GM18502 (cell line): ENCODE measurements at regions not wholly inside any gene's neighbourhood (a gene's known extent, or its start where the extent isn't known, plus 50 kb on each side); places are given as distances from the start of the nearest gene placed in this dataset.

Experiments
- ATAC-seq: cut with Tn5 transposase; IDR thresholded peaks from one replicate; pipeline ENCODE4 v1.9.1; 2021; ENCODE audit warnings: mild to moderate bottlenecking; ENCODE audit not compliant: unreplicated experiment, poor library complexity

DNA sequence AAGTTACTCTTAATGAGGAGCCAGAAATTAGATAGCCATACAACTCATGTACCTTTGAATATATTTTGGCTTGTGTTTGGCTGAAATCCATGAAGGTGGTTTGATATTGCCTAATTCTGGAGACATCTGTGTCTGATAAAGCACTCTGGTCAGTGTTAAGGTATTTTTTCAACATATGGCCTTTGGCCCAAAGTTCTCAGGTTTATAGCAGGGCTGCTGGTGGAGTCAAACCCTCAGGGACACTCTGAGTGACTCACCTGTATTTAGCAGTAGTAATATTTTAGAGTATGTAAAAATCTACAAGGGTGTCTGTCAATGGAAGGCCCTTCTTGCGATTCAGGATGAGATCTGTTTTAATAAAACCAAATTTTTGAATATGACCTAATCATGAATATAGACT is 666.5 kb downstream of the SLC4A3 start:
- ATAC-seq = no peak

DNA sequence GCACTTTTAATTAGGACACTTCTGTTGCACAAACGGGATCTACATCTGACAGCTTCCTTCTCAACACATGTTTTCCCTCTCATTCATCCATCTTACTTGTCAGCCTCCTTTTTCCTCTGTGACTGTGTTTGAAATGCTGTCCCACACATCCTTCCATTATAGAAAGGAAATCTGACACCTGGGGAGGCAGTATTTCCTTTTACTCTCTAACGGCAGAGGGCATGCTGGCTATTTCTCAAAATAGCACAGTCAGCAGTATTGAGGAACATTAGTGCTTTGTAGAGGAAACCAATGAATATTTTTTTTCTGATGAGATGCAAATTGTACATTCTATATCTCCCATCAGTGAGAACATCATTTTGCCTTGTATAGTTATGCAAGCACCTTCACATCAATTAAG is 668.7 kb downstream of the SLC4A3 start:
- no peak for ATAC-seq

DNA sequence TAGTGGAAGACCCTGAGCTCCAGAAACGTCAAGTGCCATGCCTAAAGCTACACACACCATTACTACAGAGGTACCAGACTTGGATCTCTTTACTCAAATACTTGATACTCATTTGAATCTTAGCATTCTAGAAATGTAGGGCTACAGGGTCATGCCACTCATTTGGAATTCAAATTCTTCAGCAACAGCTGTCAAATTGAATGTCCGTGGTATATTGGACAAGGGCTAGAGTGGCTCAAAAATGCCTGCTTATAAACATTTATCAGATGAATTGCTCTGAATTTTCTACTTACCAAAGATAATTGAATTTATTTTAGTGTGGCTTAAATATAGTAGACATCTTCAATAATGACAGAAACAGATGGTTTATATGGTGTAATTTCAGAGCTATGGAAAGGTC is 669.7 kb downstream of the SLC4A3 start:
- no peak for ATAC-seq

DNA sequence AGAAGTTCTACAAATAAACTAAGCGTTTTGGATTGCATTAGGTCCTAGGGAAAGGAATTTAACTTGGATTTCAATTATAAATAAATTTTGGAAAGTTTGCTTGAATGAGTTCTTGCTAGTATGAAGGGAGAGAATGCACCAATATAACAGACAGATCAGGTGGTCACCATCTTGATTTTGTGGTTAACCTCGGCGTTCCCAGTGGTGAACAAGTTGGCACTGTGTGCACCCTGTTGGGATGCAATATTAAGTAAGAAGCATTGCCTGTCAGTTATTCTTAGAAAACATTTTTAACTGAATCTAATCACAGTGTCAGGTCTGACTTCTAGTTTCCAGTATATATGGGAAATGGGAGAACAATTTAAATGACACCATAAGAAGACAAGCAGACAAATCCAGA is 673.4 kb downstream of the SLC4A3 start:
- ATAC-seq = no peak

DNA sequence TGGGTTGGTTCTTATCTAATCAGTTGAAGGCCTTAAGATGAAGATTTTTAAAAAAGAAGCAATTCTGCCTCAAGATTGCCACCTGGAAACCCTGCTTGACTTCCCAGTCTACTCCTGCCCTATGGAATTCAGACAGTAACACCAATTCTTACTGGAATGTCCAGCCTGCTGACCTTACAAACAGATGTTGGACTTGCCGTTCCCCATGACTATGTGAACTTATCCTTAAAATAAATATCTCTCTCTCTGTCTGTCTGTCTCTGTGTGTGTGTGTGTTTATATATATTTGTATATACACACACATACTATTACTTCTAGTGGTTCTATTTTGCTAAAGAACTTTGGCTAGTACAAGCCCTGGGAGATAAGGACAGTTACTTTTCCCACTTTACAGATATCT is 675.3 kb downstream of the SLC4A3 start:
- no peak for ATAC-seq

DNA sequence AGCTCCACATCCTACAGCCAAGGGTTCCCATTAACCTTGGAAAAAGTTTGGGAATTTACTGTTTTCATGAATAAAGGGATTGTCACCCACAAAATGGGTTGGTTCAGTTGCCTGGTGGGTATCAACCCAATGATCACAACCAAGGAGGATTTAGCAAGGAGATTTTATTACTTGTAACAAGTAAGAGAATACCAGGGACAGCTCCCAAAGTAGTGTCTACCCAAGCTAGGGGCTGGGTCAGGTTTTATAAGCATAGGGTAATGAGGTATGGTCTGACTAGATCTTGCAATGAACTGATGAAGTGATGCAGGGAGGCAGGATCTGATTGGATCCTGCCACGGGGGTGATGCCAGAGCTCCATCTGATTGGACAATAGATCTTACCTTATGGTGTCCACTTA is 681.8 kb downstream of the SLC4A3 start:
- no peak for ATAC-seq

DNA sequence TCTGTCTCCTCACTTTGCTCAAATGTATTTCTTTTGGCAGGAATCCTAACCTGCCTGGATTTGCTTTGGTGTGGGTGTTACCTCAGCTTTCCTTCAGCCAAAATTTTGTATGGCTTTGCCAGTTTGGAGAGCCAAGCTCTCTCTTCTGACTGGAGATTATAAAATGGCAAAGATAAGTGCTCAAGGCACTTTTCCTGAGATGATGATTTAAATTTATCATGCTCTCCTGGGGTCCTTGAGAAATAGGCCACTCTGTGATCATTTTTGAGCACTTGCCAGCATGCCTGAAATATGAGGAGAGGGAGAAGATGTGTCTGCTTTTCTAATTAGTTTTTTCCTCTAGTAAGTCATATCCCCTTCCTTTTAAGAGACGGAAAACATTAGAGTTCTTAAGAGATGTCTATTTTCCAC is 683.0 kb downstream of the SLC4A3 start:
- no peak for ATAC-seq

- no peak for ATAC-seq
Measured at GRCh38 chr2:220315098-220315823, 687.8 kb downstream of the SLC4A3 start.

DNA sequence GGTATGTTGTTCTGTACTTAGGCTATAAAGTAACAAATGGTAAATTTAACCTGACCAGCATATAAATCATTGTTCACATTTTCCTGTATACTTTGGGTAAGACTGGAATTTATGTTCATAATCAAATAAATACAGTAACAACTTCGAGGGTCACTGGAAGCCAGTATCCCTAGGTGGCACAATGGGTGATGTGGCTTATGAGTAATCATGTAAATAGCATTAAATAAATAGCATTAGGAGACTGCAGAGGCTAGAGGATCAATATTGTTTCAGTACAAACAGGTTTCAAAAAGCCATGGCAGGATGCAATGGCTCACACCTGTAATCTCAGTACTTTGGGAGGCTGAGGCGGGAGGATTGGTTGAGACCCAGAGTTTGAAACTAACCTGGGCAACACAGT is 690.6 kb downstream of the SLC4A3 start:
- ATAC-seq = no peak

GRCh38 chr2:220318508-220318907 is 691.1 kb downstream of the SLC4A3 start:
- ATAC-seq = no peak

- ATAC-seq = no peak
Measured at GRCh38 chr2:220320326-220320725, 692.9 kb downstream of the SLC4A3 start.

DNA sequence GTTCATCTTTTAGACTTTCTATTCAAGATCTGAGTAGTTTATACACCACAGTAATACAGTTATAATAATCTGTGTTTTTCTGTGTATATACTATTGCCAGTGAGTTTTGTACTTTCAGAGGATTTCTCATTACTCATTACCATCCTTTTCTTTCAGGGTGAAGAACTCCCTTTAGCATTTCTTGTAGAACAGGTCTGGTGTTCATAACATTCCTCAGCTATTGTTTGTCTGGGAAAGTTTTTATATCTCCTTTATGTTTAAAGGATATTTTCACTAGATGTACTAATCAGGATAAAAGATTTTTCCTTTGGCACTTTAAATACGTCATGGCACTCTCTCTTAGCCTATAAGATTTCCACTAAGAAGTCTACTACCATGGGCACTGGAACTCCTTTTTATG is 705.5 kb downstream of the SLC4A3 start:
- no peak for ATAC-seq

DNA sequence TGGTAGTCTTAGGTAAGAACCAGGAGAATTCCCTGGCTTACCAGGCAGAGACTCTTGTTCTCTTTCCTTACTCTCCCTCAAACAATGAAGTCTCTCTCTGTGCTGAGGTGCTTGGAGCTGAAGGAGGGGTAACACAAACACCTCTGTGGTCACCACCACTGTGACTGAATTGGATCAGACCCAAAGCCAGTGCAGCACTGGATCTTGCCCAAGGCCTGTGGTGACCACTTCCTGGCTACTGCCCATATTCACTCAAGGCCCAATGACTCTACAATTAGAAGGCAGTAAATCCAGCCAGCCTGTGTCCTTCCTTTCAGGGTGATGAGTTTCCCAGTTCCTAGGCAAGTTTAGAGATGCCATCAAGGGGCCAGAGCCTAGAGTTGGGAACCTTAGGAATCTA is 706.8 kb downstream of the SLC4A3 start:
- ATAC-seq = no peak

GRCh38 chr2:220334871-220335590 is 707.6 kb downstream of the SLC4A3 start:
- ATAC-seq = no peak

DNA sequence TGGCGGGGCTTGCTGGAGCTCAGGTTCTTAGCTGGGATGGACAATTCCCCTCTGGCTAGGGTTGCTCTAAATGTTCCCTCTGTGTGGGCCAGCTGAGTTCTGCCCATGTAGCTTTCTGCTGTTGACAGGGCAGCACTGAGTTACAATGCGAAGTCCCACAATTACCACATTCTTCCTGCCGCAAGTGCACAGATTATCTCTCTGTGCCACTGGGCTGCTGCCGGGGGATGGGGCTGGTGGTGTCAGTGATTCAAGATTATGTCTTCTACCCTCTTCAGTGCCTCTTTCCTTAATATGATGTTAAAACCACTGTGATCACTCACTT is 708.1 kb downstream of the SLC4A3 start:
- no peak for ATAC-seq

GRCh38 chr2:220336771-220337170 is 709.3 kb downstream of the SLC4A3 start:
- no peak for ATAC-seq

- no peak for ATAC-seq
Measured at GRCh38 chr2:220337611-220338440, 710.4 kb downstream of the SLC4A3 start.

- no peak for ATAC-seq
Measured at GRCh38 chr2:220341014-220341413, 713.6 kb downstream of the SLC4A3 start.

DNA sequence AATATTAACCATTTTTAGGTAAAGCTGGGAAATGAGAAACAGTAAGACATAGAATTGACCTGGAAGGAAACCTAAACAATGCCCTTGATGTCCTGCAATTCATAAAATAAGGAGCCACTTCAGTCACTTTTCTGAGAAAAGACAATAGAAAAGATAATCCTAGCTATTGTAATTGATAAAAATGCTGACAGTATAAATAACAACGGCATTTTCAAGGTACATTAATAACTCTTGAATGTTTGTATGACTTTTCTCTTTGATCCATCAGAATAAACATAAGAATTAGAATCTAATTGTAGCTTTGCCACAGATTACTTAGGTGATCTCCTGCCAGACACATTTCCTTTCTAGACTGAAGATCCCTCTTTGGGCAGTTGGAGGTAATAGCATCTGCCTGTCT is 719.5 kb downstream of the SLC4A3 start:
- no peak for ATAC-seq

DNA sequence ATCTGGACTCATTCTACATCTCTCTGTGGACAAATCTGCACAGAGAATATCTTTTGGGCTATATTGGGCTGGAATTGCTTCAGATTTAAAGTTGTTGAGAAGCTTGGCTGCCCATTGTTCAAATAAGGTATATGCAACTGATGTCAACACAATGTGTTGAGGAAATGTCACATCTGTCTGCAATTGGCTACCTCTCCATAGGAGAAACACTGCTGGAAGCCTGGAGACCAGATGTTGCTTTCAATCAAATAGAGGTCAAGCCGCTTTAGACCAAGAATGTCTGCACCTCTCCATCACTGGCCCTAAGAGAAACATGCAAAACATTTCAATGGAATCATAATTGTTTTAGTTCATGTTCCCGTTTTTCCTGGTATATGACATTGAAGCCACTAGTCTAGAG is 720.2 kb downstream of the SLC4A3 start:
- no peak for ATAC-seq

DNA sequence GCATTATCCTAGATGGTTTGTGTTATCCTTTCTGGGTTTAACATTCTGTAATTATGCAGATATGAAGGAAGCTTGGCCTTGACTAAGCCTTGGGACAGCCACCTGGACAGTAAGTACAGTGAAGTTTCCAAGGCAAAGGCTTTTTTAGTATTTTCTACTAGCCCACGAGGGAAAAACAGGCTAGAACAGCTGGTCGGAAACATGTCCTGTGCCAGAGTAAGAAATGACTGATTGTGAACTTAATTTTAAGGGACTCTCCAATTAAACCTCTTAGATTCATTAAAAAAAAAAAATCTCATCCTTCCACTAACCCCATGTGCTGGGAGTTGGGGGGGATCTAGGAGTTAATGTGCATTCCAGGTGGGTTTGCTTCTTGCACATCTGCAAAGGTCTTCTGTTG is 720.8 kb downstream of the SLC4A3 start:
- no peak for ATAC-seq
